Esophagus (tissue), 2 donors: ENCODE measurements at regions not wholly inside any gene's neighbourhood (a gene's known extent, or its start where the extent isn't known, plus 50 kb on each side); places are given as distances from the start of the nearest gene placed in this dataset.

Experiments used
- H3K27ac ChIP-seq, 2 donors: one replicate each; pipeline ENCODE4 v1.5.1; 2013; ENCODE audit warnings: low read depth in 2 of 2, mild to moderate bottlenecking in 2 of 2, inconsistent platforms in 1 of 2, low read length in 1 of 2, moderate library complexity in 1 of 2
- H3K27me3 ChIP-seq, 2 donors: one replicate each; pipeline ENCODE4 v1.6.1; 2013; ENCODE audit warnings: low read length in 2 of 2, control low read depth in 1 of 2, mild to moderate bottlenecking in 1 of 2; ENCODE audit not compliant: insufficient read depth in 2 of 2, control insufficient read depth in 1 of 2
- H3K36me3 ChIP-seq, 2 donors: one replicate each; pipeline ENCODE4 v1.6.1; 2013; ENCODE audit warnings: low read length in 1 of 2; ENCODE audit not compliant: control insufficient read depth in 2 of 2, insufficient read depth in 2 of 2
- H3K4me1 ChIP-seq, 2 donors: one replicate each; pipeline ENCODE4 v1.6.1; 2013; ENCODE audit warnings: low read length in 1 of 2; ENCODE audit not compliant: control insufficient read depth in 2 of 2, insufficient read depth in 2 of 2
- H3K4me3 ChIP-seq, 2 donors: one replicate each; pipeline ENCODE4 v1.5.1; 2013; ENCODE audit warnings: low read length in 2 of 2, mild to moderate bottlenecking in 2 of 2, low read depth in 1 of 2, moderate library complexity in 1 of 2
- H3K9me3 ChIP-seq, 2 donors: one replicate each; pipeline ENCODE4 v1.6.1; 2013; ENCODE audit warnings: mild to moderate bottlenecking in 2 of 2, low read depth in 1 of 2, low read length in 1 of 2, moderate library complexity in 1 of 2; ENCODE audit not compliant: control insufficient read depth in 2 of 2, insufficient read depth in 1 of 2
- WGBS, 2 donors: extraction: QIAGEN DNeasy Blood & Tissue Kit; methylation state at CpG; one replicate each; pipeline ENCODE4 v1.1.7; 2013; 5-methylcytosine and 5-hydroxymethylcytosine counted together
- donor health status: healthy with polysubstance abuse.
- donor health status: Bipolar disorder and iron deficiency.

DNA sequence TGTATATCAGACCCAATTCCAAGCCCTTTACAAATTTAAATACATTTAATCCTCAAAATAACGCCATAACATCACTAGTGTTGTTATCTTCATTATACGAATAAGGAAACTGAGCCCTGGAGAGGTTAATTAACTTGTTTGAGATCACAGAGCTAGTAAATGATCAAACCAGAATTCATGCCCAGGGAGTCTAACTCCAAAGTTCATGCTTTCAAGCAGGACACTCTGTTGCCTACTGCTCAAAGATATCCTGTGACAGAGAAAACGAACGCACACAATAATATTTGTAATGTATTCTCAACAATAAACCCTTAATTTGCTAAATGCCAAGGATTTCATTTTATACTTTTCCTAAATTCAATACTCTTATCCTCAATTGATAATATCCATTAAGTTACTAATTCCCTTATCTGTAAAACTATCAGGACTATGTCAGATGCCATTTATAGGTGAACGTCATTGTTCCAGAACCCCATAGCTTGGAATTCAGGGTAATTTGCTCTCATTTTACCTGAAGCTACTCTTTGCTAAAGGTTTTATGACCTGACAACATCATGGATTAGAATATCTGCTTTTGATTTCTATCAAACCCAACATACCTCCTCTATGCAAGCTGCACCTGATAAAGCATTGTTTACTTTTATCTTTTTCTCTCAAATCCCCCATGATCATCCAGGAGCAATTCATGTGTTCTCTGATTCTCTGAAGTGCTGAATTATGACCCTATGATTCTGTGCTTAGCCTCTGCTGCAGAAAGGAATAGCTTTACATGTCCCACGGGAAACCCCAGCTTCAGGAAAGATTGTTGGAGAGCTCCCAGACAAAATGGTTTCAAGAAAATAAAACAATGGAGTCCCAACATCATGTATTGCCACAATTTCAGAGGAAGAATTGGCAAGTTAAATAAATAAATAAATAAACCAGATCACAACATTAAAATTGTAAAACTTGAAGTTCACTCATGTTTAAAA is 150.2 kb upstream of the CDK1 start:
- Histone ChIP-seq H3K9me3 (no peaks in the 10 kb centered on the region), H3K27ac (no peak overlapping the region), H3K27me3 (no peaks in the 10 kb centered on the region), H3K4me3 (no peak overlapping the region), H3K4me1 (no peaks in the 10 kb centered on the region), H3K36me3 (no peaks in the 10 kb centered on the region)
- 77 to 92% methylated on average over 6 of the region's 6 CpGs for WGBS, 2 donors

GRCh38 chr10:60626037-60626436 is 152.2 kb upstream of the CDK1 start:
- H3K4me1 ChIP-seq, result no peaks in the 10 kb centered on the region
- no peaks in the 10 kb centered on the region for H3K9me3 ChIP-seq
- no peaks in the 10 kb centered on the region for H3K36me3 ChIP-seq
- no peaks in the 10 kb centered on the region for H3K27me3 ChIP-seq
- no peak overlapping the region for H3K27ac ChIP-seq
- no peak overlapping the region for H3K4me3 ChIP-seq
- 88 to 92% methylated on average over 1 of the region's 1 CpG for WGBS, 2 donors

DNA sequence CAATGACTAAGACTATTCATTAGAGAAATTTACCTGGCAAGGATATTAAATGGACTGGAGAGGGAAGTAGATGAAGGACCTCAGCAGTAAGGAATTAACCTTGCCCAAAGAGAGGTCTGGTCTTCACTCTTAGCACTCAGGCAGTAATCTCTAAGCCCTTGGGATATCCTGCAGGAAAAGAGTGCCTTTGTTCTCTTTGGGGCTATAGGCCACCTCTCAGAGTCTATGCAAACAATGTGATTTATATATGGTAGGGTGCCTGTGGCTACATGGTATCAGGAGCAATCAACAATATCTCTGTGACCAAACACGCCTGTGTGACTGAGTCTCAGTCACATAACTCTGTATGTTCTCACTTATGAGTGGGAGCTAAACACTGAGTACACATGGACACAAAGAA is 154.7 kb upstream of the CDK1 start:
- H3K27ac ChIP-seq, result no peak overlapping the region
- H3K27me3 ChIP-seq, result no peaks in the 10 kb centered on the region
- 85 to 96% methylated on average over 1 of the region's 1 CpG for whole genome bisulfite sequencing, 2 donors
- no peaks in the 10 kb centered on the region for H3K4me1 ChIP-seq
- H3K4me3 ChIP-seq, result no peak overlapping the region
- no peaks in the 10 kb centered on the region for H3K36me3 ChIP-seq
- H3K9me3 ChIP-seq, result no peaks in the 10 kb centered on the region

GRCh38 chr10:60621018-60621417 is 157.3 kb upstream of the CDK1 start:
- Histone ChIP-seq H3K9me3 (no peaks in the 10 kb centered on the region), H3K36me3 (no peaks in the 10 kb centered on the region), H3K27me3 (no peaks in the 10 kb centered on the region), H3K4me1 (no peaks in the 10 kb centered on the region), H3K27ac (no peak overlapping the region), H3K4me3 (no peak overlapping the region)
- 89 to 90% methylated on average over 3 of the region's 3 CpGs for WGBS, 2 donors

GRCh38 chr10:60618861-60619260 is 159.4 kb upstream of the CDK1 start:
- Histone ChIP-seq H3K36me3 (no peaks in the 10 kb centered on the region), H3K4me1 (no peaks in the 10 kb centered on the region), H3K27ac (no peak overlapping the region), H3K9me3 (no peaks in the 10 kb centered on the region), H3K27me3 (no peaks in the 10 kb centered on the region), H3K4me3 (no peak overlapping the region)
- 84 to 91% methylated on average over 1 of the region's 1 CpG for WGBS, 2 donors

GRCh38 chr10:60615541-60615940 is 162.7 kb upstream of the CDK1 start:
- Histone ChIP-seq H3K36me3 (no peaks in the 10 kb centered on the region), H3K4me1 (no peaks in the 10 kb centered on the region), H3K4me3 (no peak overlapping the region), H3K9me3 (no peaks in the 10 kb centered on the region), H3K27me3 (no peaks in the 10 kb centered on the region), H3K27ac (no peak overlapping the region)
- WGBS, 2 donors, result 93 to 97% methylated on average over 1 of the region's 1 CpG

- Histone ChIP-seq H3K9me3 (no peaks in the 10 kb centered on the region), H3K27ac (no peak overlapping the region), H3K4me1 (no peaks in the 10 kb centered on the region), H3K27me3 (no peaks in the 10 kb centered on the region), H3K36me3 (no peaks in the 10 kb centered on the region), H3K4me3 (no peak overlapping the region)
- WGBS, 2 donors, result 72 to 75% methylated on average over 2 of the region's 2 CpGs
These were observed 163.9 kb upstream of the CDK1 start for GRCh38 chr10:60614363-60614762.

DNA sequence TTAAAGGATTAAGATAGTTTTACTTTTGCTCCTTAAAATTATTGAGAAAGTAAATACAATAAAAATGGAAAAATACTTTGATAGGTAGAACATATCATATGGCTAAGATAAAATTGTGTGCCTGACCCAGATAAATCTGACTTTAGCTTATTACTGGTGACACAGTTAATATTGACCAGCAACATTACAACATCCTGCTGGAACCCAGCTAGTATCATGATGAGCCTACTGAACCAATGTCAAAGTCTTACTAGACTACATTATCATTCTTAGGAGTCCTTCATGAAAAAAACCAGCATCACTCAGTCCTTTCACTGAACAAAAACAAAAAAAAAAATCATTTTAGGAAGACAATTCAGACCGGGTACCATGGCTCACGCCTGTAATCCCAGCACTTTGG is 164.8 kb upstream of the CDK1 start:
- Histone ChIP-seq H3K27ac (no peak overlapping the region), H3K36me3 (no peaks in the 10 kb centered on the region), H3K9me3 (no peaks in the 10 kb centered on the region), H3K4me1 (no peaks in the 10 kb centered on the region), H3K4me3 (no peak overlapping the region), H3K27me3 (no peaks in the 10 kb centered on the region)
- WGBS, 2 donors, result 89 to 94% methylated on average over 2 of the region's 2 CpGs

DNA sequence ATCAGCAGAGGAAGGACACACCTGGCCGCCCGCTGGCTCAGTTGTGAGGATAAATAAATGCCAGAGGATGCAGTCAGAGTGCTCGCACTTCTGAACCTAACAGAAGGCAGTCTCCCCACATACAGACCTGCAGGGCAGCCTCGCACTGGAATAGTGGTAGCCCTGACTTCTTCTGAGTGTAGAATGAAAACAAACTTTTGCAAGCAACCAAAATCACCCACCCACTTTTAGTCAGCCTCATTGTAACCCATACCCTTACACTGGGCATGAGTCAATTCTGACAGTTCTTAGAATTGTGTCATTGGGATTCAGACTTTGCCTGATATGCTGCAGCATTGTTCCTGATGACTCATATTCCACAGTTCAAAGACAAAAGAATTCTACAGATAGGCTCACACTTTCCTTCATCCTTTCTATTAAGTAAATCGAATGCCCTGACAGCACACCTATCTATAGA is 167.0 kb upstream of the CDK1 start:
- H3K27ac ChIP-seq, result peak overlapping the region in 1 of 2 donors; percentile 27
- WGBS, 2 donors, result 59 to 60% methylated on average over 5 of the region's 5 CpGs
- no peaks in the 10 kb centered on the region for H3K27me3 ChIP-seq
- H3K4me1 ChIP-seq, result no peaks in the 10 kb centered on the region
- H3K36me3 ChIP-seq, result no peaks in the 10 kb centered on the region
- no peaks in the 10 kb centered on the region for H3K9me3 ChIP-seq
- H3K4me3 ChIP-seq, result no peak overlapping the region

- no peaks in the 10 kb centered on the region for H3K9me3 ChIP-seq
- 79 to 83% methylated on average over 3 of the region's 3 CpGs for WGBS, 2 donors
- no peaks in the 10 kb centered on the region for H3K36me3 ChIP-seq
- H3K27me3 ChIP-seq, result no peaks in the 10 kb centered on the region
- H3K4me3 ChIP-seq, result no peak overlapping the region
- H3K27ac ChIP-seq, result no peak overlapping the region
- no peaks in the 10 kb centered on the region for H3K4me1 ChIP-seq
These were observed 170.9 kb upstream of the CDK1 start for GRCh38 chr10:60607372-60607771.
